ENCODE measurements at regions not wholly inside any gene's neighbourhood (a gene's known extent, or its start where the extent isn't known, plus 50 kb on each side); places are given as distances from the start of the nearest gene placed in this dataset.

DNA sequence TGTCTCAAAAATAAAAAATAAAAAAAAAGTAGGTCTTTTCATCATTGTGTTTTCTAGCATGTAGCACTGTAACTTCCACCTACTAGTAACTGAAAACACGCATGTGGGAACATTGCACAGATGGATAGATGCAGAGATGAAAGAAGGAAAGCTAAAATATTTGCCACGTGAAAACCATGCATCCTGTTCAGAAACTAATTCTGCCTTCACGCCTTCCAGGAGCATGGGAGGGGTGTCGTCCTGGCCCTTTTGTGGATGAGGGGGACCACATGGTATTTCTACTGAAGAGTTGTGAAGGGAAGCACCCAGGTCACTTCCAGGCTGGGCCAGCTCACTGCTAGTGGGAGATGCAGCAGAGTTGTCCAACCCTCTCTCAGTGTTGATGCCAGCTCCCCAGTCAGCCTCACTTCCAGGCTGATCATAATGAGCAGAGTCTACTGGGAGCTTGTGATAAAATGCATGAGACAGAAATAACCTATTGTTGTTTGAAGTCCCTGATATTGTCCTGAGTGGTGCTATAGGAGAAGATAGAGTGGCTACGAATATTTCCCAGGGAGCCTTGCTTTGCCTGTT is 287.1 kb upstream of the CELF2 start:
- no peaks in the 10 kb centered on the region for H3K36me3 ChIP-seq
- no peaks in the 10 kb centered on the region for H3K9me3 ChIP-seq
- no peak overlapping the region for H3K27ac ChIP-seq
- TF ChIP-seq POLR2AphosphoS5 (IDR thresholded peaks at IDR 0.05; ENCODE audit: insufficient read depth in 1 of 2, low read depth in 1 of 2) (no peak), POLR2A (IDR thresholded peaks at IDR 0.05) (no peak), CTCF (IDR thresholded peaks at IDR 0.05) (no peak)
- no peaks in the 10 kb centered on the region for H3K27me3 ChIP-seq
- H3K4me3 ChIP-seq, result no peak overlapping the region
- DNase-seq (ENCODE audit: extremely low spot score in 2 of 2), result no peak
- intact Hi-C loops (cut with DNase I), result no loop called here
- no peaks in the 10 kb centered on the region for H3K4me1 ChIP-seq

- intact Hi-C loops (cut with DNase I), result no loop called here
- no peak for DNase-seq (ENCODE audit: extremely low spot score in 2 of 2)
- H3K9me3 ChIP-seq, result no peaks in the 10 kb centered on the region
- no peaks in the 10 kb centered on the region for H3K27me3 ChIP-seq
- H3K4me3 ChIP-seq, result no peak overlapping the region
- H3K4me1 ChIP-seq, result no peaks in the 10 kb centered on the region
- H3K36me3 ChIP-seq, result no peaks in the 10 kb centered on the region
- no peak for TF ChIP-seq CTCF (IDR thresholded peaks at IDR 0.05)
- TF ChIP-seq POLR2A (IDR thresholded peaks at IDR 0.05), result no peak
- no peak for TF ChIP-seq POLR2AphosphoS5 (IDR thresholded peaks at IDR 0.05; ENCODE audit: insufficient read depth in 1 of 2, low read depth in 1 of 2)
- H3K27ac ChIP-seq, result no peak overlapping the region
These were observed 286.3 kb upstream of the CELF2 start for GRCh38 chr10:10731366-10731765.

GRCh38 chr10:10734356-10735064 is 283.2 kb upstream of the CELF2 start:
- H3K27ac ChIP-seq, result no peak overlapping the region
- intact Hi-C loops (cut with DNase I), result no loop called here
- H3K4me3 ChIP-seq, result no peak overlapping the region
- no peak for DNase-seq (ENCODE audit: extremely low spot score in 2 of 2)
- no peaks in the 10 kb centered on the region for H3K27me3 ChIP-seq
- H3K4me1 ChIP-seq, result no peaks in the 10 kb centered on the region
- no peaks in the 10 kb centered on the region for H3K36me3 ChIP-seq
- TF ChIP-seq POLR2A (IDR thresholded peaks at IDR 0.05) (no peak), CTCF (IDR thresholded peaks at IDR 0.05) (no peak), POLR2AphosphoS5 (IDR thresholded peaks at IDR 0.05; ENCODE audit: insufficient read depth in 1 of 2, low read depth in 1 of 2) (no peak)
- no peaks in the 10 kb centered on the region for H3K9me3 ChIP-seq

- Histone ChIP-seq H3K4me3 (no peak overlapping the region), H3K27ac (no peak overlapping the region), H3K9me3 (no peaks in the 10 kb centered on the region), H3K4me1 (no peaks in the 10 kb centered on the region), H3K27me3 (no peaks in the 10 kb centered on the region), H3K36me3 (no peaks in the 10 kb centered on the region)
- no peak for DNase-seq (ENCODE audit: extremely low spot score in 2 of 2)
- intact Hi-C loops (cut with DNase I), result no loop called here
- TF ChIP-seq CTCF (IDR thresholded peaks at IDR 0.05), result no peak
- TF ChIP-seq POLR2AphosphoS5 (IDR thresholded peaks at IDR 0.05; ENCODE audit: insufficient read depth in 1 of 2, low read depth in 1 of 2), result no peak
- no peak for TF ChIP-seq POLR2A (IDR thresholded peaks at IDR 0.05)
These were observed 272.4 kb upstream of the CELF2 start for GRCh38 chr10:10745291-10745690.

DNA sequence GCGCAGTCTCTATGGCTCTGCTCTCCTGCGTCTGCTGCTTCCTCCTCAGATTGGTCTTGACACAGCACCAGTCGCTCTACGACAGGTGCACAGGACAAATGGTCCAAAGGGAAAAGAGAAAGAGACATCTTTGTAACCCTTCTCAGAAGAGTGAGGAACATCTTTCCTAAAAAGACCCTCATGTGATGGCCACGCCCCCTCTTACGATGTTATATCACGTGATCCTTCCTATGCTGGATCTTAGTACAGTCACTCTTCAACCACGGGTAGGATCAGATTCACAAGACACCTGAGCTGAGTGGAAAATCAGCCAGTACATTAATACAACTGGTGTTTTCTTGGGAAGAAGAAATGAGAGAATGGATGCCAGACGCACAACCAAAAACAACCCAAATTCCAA is 262.2 kb upstream of the CELF2 start:
- no peak for DNase-seq (ENCODE audit: extremely low spot score in 2 of 2)
- no peak overlapping the region for H3K4me3 ChIP-seq
- no peak for TF ChIP-seq CTCF (IDR thresholded peaks at IDR 0.05)
- no peak for TF ChIP-seq POLR2A (IDR thresholded peaks at IDR 0.05)
- TF ChIP-seq POLR2AphosphoS5 (IDR thresholded peaks at IDR 0.05; ENCODE audit: insufficient read depth in 1 of 2, low read depth in 1 of 2), result no peak
- no peak overlapping the region for H3K27ac ChIP-seq
- H3K9me3 ChIP-seq, result no peaks in the 10 kb centered on the region
- H3K27me3 ChIP-seq, result no peaks in the 10 kb centered on the region
- H3K4me1 ChIP-seq, result no peaks in the 10 kb centered on the region
- intact Hi-C loops (cut with DNase I), result no loop called here
- H3K36me3 ChIP-seq, result no peaks in the 10 kb centered on the region
